ENCODE measurements at regions not wholly inside any gene's neighbourhood (a gene's known extent, or its start where the extent isn't known, plus 50 kb on each side); places are given as distances from the start of the nearest gene placed in this dataset.

- Histone ChIP-seq H3K27ac (ENCODE audit: low read depth in 2 of 2, low read length in 2 of 2) (no peak overlapping the region), H3K9me3 (ENCODE audit: control insufficient read depth in 2 of 3, insufficient read depth in 1 of 3, low read length in 3 of 3) (no peaks in the 10 kb centered on the region), H3K4me3 (ENCODE audit: low read length in 3 of 3) (no peak overlapping the region), H3K9ac (ENCODE audit: low read length in 3 of 3) (no peak overlapping the region), H3K27me3 (ENCODE audit: control insufficient read depth, insufficient read depth, low read length) (no peaks in the 10 kb centered on the region), H3K4me1 (ENCODE audit: control insufficient read depth in 2 of 3, insufficient read depth in 2 of 3, low read depth in 1 of 3, low read length in 3 of 3) (no peaks in the 10 kb centered on the region), H3K36me3 (ENCODE audit: control insufficient read depth in 2 of 3, insufficient read depth in 3 of 3, low read length in 3 of 3) (no peaks in the 10 kb centered on the region)
- no peak for TF ChIP-seq CTCF (IDR thresholded peaks at IDR 0.05; ENCODE audit: borderline replicate concordance, extremely low read depth, insufficient read depth)
- DNase-seq, result no peak
- intact Hi-C loops (cut with DNase I), result no loop called here
- no peak for FAIRE-seq
Measured at GRCh38 chr11:79538775-79539174, 97.9 kb upstream of the TENM4 start.

- TF ChIP-seq CTCF (IDR thresholded peaks at IDR 0.05; ENCODE audit: borderline replicate concordance, extremely low read depth, insufficient read depth), result no peak
- intact Hi-C loops (cut with DNase I), result no loop called here
- Histone ChIP-seq H3K4me1 (ENCODE audit: control insufficient read depth in 2 of 3, insufficient read depth in 2 of 3, low read depth in 1 of 3, low read length in 3 of 3) (no peaks in the 10 kb centered on the region), H3K9me3 (ENCODE audit: control insufficient read depth in 2 of 3, insufficient read depth in 1 of 3, low read length in 3 of 3) (no peaks in the 10 kb centered on the region), H3K4me3 (ENCODE audit: low read length in 3 of 3) (no peak overlapping the region), H3K27ac (ENCODE audit: low read depth in 2 of 2, low read length in 2 of 2) (no peak overlapping the region), H3K36me3 (ENCODE audit: control insufficient read depth in 2 of 3, insufficient read depth in 3 of 3, low read length in 3 of 3) (no peaks in the 10 kb centered on the region), H3K9ac (ENCODE audit: low read length in 3 of 3) (no peak overlapping the region), H3K27me3 (ENCODE audit: control insufficient read depth, insufficient read depth, low read length) (no peaks in the 10 kb centered on the region)
- FAIRE-seq (no peak), DNase-seq (no peak)
Measured at GRCh38 chr11:79536155-79536917, 95.5 kb upstream of the TENM4 start.

- H3K4me1 ChIP-seq (ENCODE audit: control insufficient read depth in 2 of 3, insufficient read depth in 2 of 3, low read depth in 1 of 3, low read length in 3 of 3), result no peaks in the 10 kb centered on the region
- intact Hi-C loops (cut with DNase I), result no loop called here
- no peak for DNase-seq
- no peak for FAIRE-seq
- no peaks in the 10 kb centered on the region for H3K27me3 ChIP-seq (ENCODE audit: control insufficient read depth, insufficient read depth, low read length)
- no peak for TF ChIP-seq CTCF (IDR thresholded peaks at IDR 0.05; ENCODE audit: borderline replicate concordance, extremely low read depth, insufficient read depth)
- H3K9ac ChIP-seq (ENCODE audit: low read length in 3 of 3), result no peak overlapping the region
- no peak overlapping the region for H3K4me3 ChIP-seq (ENCODE audit: low read length in 3 of 3)
- no peaks in the 10 kb centered on the region for H3K36me3 ChIP-seq (ENCODE audit: control insufficient read depth in 2 of 3, insufficient read depth in 3 of 3, low read length in 3 of 3)
- H3K27ac ChIP-seq (ENCODE audit: low read depth in 2 of 2, low read length in 2 of 2), result no peak overlapping the region
- H3K9me3 ChIP-seq (ENCODE audit: control insufficient read depth in 2 of 3, insufficient read depth in 1 of 3, low read length in 3 of 3), result no peaks in the 10 kb centered on the region
Measured at GRCh38 chr11:79535606-79536005, 94.8 kb upstream of the TENM4 start.

GRCh38 chr11:79525257-79525656 is 84.4 kb upstream of the TENM4 start:
- Histone ChIP-seq H3K4me1 (ENCODE audit: control insufficient read depth in 2 of 3, insufficient read depth in 2 of 3, low read depth in 1 of 3, low read length in 3 of 3) (no peaks in the 10 kb centered on the region), H3K27me3 (ENCODE audit: control insufficient read depth, insufficient read depth, low read length) (no peaks in the 10 kb centered on the region), H3K27ac (ENCODE audit: low read depth in 2 of 2, low read length in 2 of 2) (no peak overlapping the region), H3K36me3 (ENCODE audit: control insufficient read depth in 2 of 3, insufficient read depth in 3 of 3, low read length in 3 of 3) (no peaks in the 10 kb centered on the region), H3K9ac (ENCODE audit: low read length in 3 of 3) (no peak overlapping the region), H3K4me3 (ENCODE audit: low read length in 3 of 3) (no peak overlapping the region), H3K9me3 (ENCODE audit: control insufficient read depth in 2 of 3, insufficient read depth in 1 of 3, low read length in 3 of 3) (no peaks in the 10 kb centered on the region)
- no peak for TF ChIP-seq CTCF (IDR thresholded peaks at IDR 0.05; ENCODE audit: borderline replicate concordance, extremely low read depth, insufficient read depth)
- no peak for FAIRE-seq
- no peak for DNase-seq
- intact Hi-C loops (cut with DNase I), result no loop called here
